ENCODE measurements at regions not wholly inside any gene's neighbourhood (a gene's known extent, or its start where the extent isn't known, plus 50 kb on each side); places are given as distances from the start of the nearest gene placed in this dataset.

GRCh38 chr7:131105799-131106680 is 221.6 kb upstream of the MKLN1 start (continued):
- TF ChIP-seq ZEB2 (tag by site-specific recombination; IDR thresholded peaks at IDR 0.05) (peak; percentile 73; the same call in 1 of the 2 replicates), ZNF704 (tag by site-specific recombination; IDR thresholded peaks at IDR 0.05) (no peak), KLF8 (tag by site-specific recombination; IDR thresholded peaks at IDR 0.05) (peak; percentile 78; the same call in 1 of the 2 replicates), ZNF280C (tag by site-specific recombination; IDR thresholded peaks at IDR 0.05) (no peak), ZSCAN16 (tag by site-specific recombination; IDR thresholded peaks at IDR 0.05) (no peak), ZNF398 (tag by site-specific recombination; IDR thresholded peaks at IDR 0.05) (peak; percentile 79), ZNF624 (tag by site-specific recombination; IDR thresholded peaks at IDR 0.05) (no peak), ZBTB1 (tag by site-specific recombination; IDR thresholded peaks at IDR 0.05) (no peak), ZNF426 (tag by site-specific recombination; IDR thresholded peaks at IDR 0.05) (no peak), ZNF274 (IDR thresholded peaks at IDR 0.05; ENCODE audit: low read length) (no peak), ZNF274 (tag by site-specific recombination; IDR thresholded peaks at IDR 0.05; ENCODE audit: borderline replicate concordance) (no peak), ZBTB21 (tag by site-specific recombination; IDR thresholded peaks at IDR 0.05) (peak; percentile 58), ZNF792 (tag by site-specific recombination; IDR thresholded peaks at IDR 0.05) (no peak), ZNF157 (tag by site-specific recombination; IDR thresholded peaks at IDR 0.05) (no peak), ZNF114 (tag by site-specific recombination; IDR thresholded peaks at IDR 0.05) (no peak), ZNF404 (tag by site-specific recombination; IDR thresholded peaks at IDR 0.05) (no peak), ZBTB8A (tag by site-specific recombination; IDR thresholded peaks at IDR 0.05) (peak; percentile 81), ZNF670 (tag by site-specific recombination; IDR thresholded peaks at IDR 0.05; ENCODE audit: low read depth) (no peak), ZNF785 (tag by site-specific recombination; IDR thresholded peaks at IDR 0.05) (0 out of 2 replicates have a peak, but pooled peaks have one; percentile 68), PBX3 (CRISPR knock-in tag; IDR thresholded peaks at IDR 0.05) (peak; percentile 42; the same call in 1 of the 2 replicates), OSR2 (tag by site-specific recombination; IDR thresholded peaks at IDR 0.05) (no peak), ZNF645 (tag by site-specific recombination; IDR thresholded peaks at IDR 0.05) (no peak), ZNF449 (tag by site-specific recombination; IDR thresholded peaks at IDR 0.05) (no peak), ZNF639 (tag by site-specific recombination; IDR thresholded peaks at IDR 0.05) (no peak), KLF10 (tag by site-specific recombination; IDR thresholded peaks at IDR 0.05) (no peak; the same call in 1 of the 2 replicates), SP2 (tag by site-specific recombination; IDR thresholded peaks at IDR 0.05) (peak; percentile 83), ZNF155 (tag by site-specific recombination; IDR thresholded peaks at IDR 0.05) (no peak), ZBTB6 (tag by site-specific recombination; IDR thresholded peaks at IDR 0.05) (no peak)

Data from HEK293 (cell line).